WTC11 (cell line): ENCODE measurements at regions not wholly inside any gene's neighbourhood (a gene's known extent, or its start where the extent isn't known, plus 50 kb on each side); places are given as distances from the start of the nearest gene placed in this dataset.

Source experiments
- ATAC-seq: fragments of 200-7000 bp; cut with Tn5 transposase; 2 replicates; pipeline ENCODE4 v1.10.0; 2021; ENCODE audit warnings: mild to moderate bottlenecking, moderate library complexity
- CTCF ChIA-PET: fragments of 300-600 bp; sonication (Branson Sonifier 250); formaldehyde crosslinking; loops from one replicate; lab custom pipeline; 2021; ENCODE audit warnings: antibody characterized with exemption; lab: Charles Lee
- POLR2A ChIA-PET: fragments of 350-600 bp; sonication (Branson Sonifier 250); formaldehyde crosslinking; loops from one replicate; lab custom pipeline; 2021; ENCODE audit warnings: antibody characterized with exemption; lab: Charles Lee
- DNase-seq: peaks from one replicate; pipeline ENCODE4 v3.0.0; 2021; ENCODE audit warnings: low spot score
- H3K27ac Mint-ChIP-seq: 2 replicates; pipeline ENCODE4 v1.8.0; 2021; ENCODE audit warnings: mixed read lengths
- H3K27me3 Mint-ChIP-seq: 2 replicates; pipeline ENCODE4 v1.8.0; 2021; ENCODE audit warnings: low read depth, mild to moderate bottlenecking, moderate library complexity, mixed read lengths
- H3K36me3 Mint-ChIP-seq: 2 replicates; pipeline ENCODE4 v1.8.0; 2021; ENCODE audit warnings: mixed read lengths
- H3K4me1 Mint-ChIP-seq: 2 replicates; pipeline ENCODE4 v1.8.0; 2022; ENCODE audit warnings: mixed read lengths
- H3K4me3 Mint-ChIP-seq: 2 replicates; pipeline ENCODE4 v1.8.0; 2021; ENCODE audit warnings: mild to moderate bottlenecking, moderate library complexity, mixed read lengths
- H3K9me3 Mint-ChIP-seq: 2 replicates; pipeline ENCODE4 v1.8.0; 2021; ENCODE audit warnings: mixed read lengths
- CDX4 ChIP-seq: fragments of 250-450 bp; sonication (Bioruptor Pico); IDR thresholded peaks from 2 replicates; pipeline ENCODE4 v1.9.0; 2021; ENCODE audit warnings: moderate library complexity, mild to moderate bottlenecking, inconsistent platforms, borderline replicate concordance
- E2F5 ChIP-seq: sonication (generic); formaldehyde crosslinking; IDR thresholded peaks from 2 replicates; pipeline ENCODE4 v1.8.1; 2022; ENCODE audit warnings: mild to moderate bottlenecking, moderate library complexity, missing genetic modification reagents
- ELF4 ChIP-seq: sonication (generic); formaldehyde crosslinking; IDR thresholded peaks from 2 replicates; pipeline ENCODE4 v1.8.1; 2022; ENCODE audit warnings: low read depth, mild to moderate bottlenecking, moderate library complexity, missing genetic modification reagents
- ETV6 ChIP-seq: sonication (generic); formaldehyde crosslinking; IDR thresholded peaks from 2 replicates; pipeline ENCODE4 v1.8.1; 2022; ENCODE audit warnings: mild to moderate bottlenecking, missing genetic modification reagents
- IRF2 ChIP-seq: sonication (generic); formaldehyde crosslinking; IDR thresholded peaks from 2 replicates; pipeline ENCODE4 v1.8.0; 2022; ENCODE audit warnings: low read depth, missing genetic modification reagents, borderline replicate concordance
- JAZF1 ChIP-seq: fragments of 250-450 bp; sonication (Bioruptor Pico); IDR thresholded peaks from 2 replicates; pipeline ENCODE4 v1.9.0; 2021; ENCODE audit warnings: moderate library complexity, mild to moderate bottlenecking, inconsistent platforms
- JUN ChIP-seq: sonication (generic); formaldehyde crosslinking; IDR thresholded peaks from 2 replicates; pipeline ENCODE4 v1.8.0; 2023; ENCODE audit warnings: mild to moderate bottlenecking, missing genetic modification reagents
- MLX ChIP-seq: sonication (generic); formaldehyde crosslinking; IDR thresholded peaks from 2 replicates; pipeline ENCODE4 v1.8.1; 2023; ENCODE audit warnings: mild to moderate bottlenecking, missing genetic modification reagents, moderate library complexity
- MXD4 ChIP-seq: fragments of 250-450 bp; sonication (Bioruptor Pico); IDR thresholded peaks from 2 replicates; pipeline ENCODE4 v1.8.0; 2021; ENCODE audit warnings: mild to moderate bottlenecking, moderate library complexity, borderline replicate concordance
- NFE2L1 ChIP-seq: sonication (generic); formaldehyde crosslinking; IDR thresholded peaks from 2 replicates; pipeline ENCODE4 v1.8.1; 2023; ENCODE audit warnings: missing genetic modification reagents
- NR2C2 ChIP-seq: sonication (generic); formaldehyde crosslinking; IDR thresholded peaks from 2 replicates; pipeline ENCODE4 v1.8.0; 2022; ENCODE audit warnings: mild to moderate bottlenecking, missing genetic modification reagents
- PREB ChIP-seq: sonication (generic); formaldehyde crosslinking; IDR thresholded peaks from 2 replicates; pipeline ENCODE4 v1.8.1; 2022; ENCODE audit warnings: mild to moderate bottlenecking, missing genetic modification reagents, moderate library complexity, borderline replicate concordance
- RELA ChIP-seq: sonication (generic); formaldehyde crosslinking; IDR thresholded peaks from 2 replicates; pipeline ENCODE4 v1.8.1; 2022; ENCODE audit warnings: missing genetic modification reagents, mild to moderate bottlenecking, borderline replicate concordance
- SMAD4 ChIP-seq: sonication (generic); formaldehyde crosslinking; IDR thresholded peaks from 2 replicates; pipeline ENCODE4 v1.8.0; 2022; ENCODE audit warnings: mild to moderate bottlenecking, missing genetic modification reagents
- SOX15 ChIP-seq: fragments of 250-450 bp; sonication (Bioruptor Pico); IDR thresholded peaks from 2 replicates; pipeline ENCODE4 v1.9.0; 2021; ENCODE audit warnings: mild to moderate bottlenecking
- TCF7 ChIP-seq: sonication (generic); formaldehyde crosslinking; IDR thresholded peaks from 2 replicates; pipeline ENCODE4 v1.8.0; 2022; ENCODE audit warnings: mild to moderate bottlenecking, low read depth, missing genetic modification reagents, moderate library complexity
- ZBTB21 ChIP-seq: sonication (generic); formaldehyde crosslinking; IDR thresholded peaks from 2 replicates; pipeline ENCODE4 v1.8.1; 2023; ENCODE audit warnings: mild to moderate bottlenecking, missing genetic modification reagents, borderline replicate concordance
- ZBTB43 ChIP-seq: sonication (generic); formaldehyde crosslinking; IDR thresholded peaks from 2 replicates; pipeline ENCODE4 v1.8.1; 2023; ENCODE audit warnings: mild to moderate bottlenecking, missing genetic modification reagents
- ZNF281 ChIP-seq: sonication (generic); formaldehyde crosslinking; IDR thresholded peaks from 2 replicates; pipeline ENCODE4 v1.8.0; 2023; ENCODE audit warnings: mild to moderate bottlenecking, missing genetic modification reagents
- ZNF396 ChIP-seq: fragments of 250-450 bp; sonication (Bioruptor Pico); IDR thresholded peaks from 2 replicates; pipeline ENCODE4 v1.8.0; 2021; ENCODE audit warnings: mild to moderate bottlenecking, moderate library complexity, borderline replicate concordance
- ZNF416 ChIP-seq: fragments of 250-450 bp; sonication (Bioruptor Pico); IDR thresholded peaks from 2 replicates; pipeline ENCODE4 v1.9.0; 2021; ENCODE audit warnings: mild to moderate bottlenecking, inconsistent platforms
- ZNF671 ChIP-seq: fragments of 250-450 bp; sonication (Bioruptor Pico); IDR thresholded peaks from 2 replicates; pipeline ENCODE4 v1.8.0; 2021; ENCODE audit warnings: mild to moderate bottlenecking
- ZSCAN18 ChIP-seq: fragments of 250-450 bp; sonication (Bioruptor Pico); IDR thresholded peaks from 2 replicates; pipeline ENCODE4 v2.1.2; 2022; ENCODE audit warnings: mild to moderate bottlenecking, moderate library complexity

- TF ChIP-seq ZNF281 (CRISPR knock-in tag) (no peak), IRF2 (CRISPR knock-in tag) (no peak), PREB (CRISPR knock-in tag) (no peak), TCF7 (CRISPR knock-in tag) (no peak), JUN (no peak), MLX (no peak), ETV6 (CRISPR knock-in tag) (no peak), ZNF671 (CRISPR knock-in tag) (no peak), MXD4 (CRISPR knock-in tag) (no peak), ELF4 (no peak)
Measured at GRCh38 chr16:64845071-64845470, 276.8 kb downstream of the CDH11 start (continued).

- ChIA-PET POLR2A (no interaction called here), CTCF (interaction anchor here (1.5 kb wide), 1 partner anchor 69 kb away, joined by 5 read pairs; no protein-coding TSS in a partner anchor)
- H3K27me3 Mint-ChIP-seq = peaks cover 4% of the 10 kb centered on the region
- ATAC-seq = no peak
- H3K4me3 Mint-ChIP-seq = no peak overlapping the region
- TF ChIP-seq JAZF1 (CRISPR knock-in tag) = no peak
- H3K27ac Mint-ChIP-seq = no peak overlapping the region
- no peak for DNase-seq
- no peaks in the 10 kb centered on the region for H3K4me1 Mint-ChIP-seq
- no peaks in the 10 kb centered on the region for H3K9me3 Mint-ChIP-seq
- no peaks in the 10 kb centered on the region for H3K36me3 Mint-ChIP-seq
Measured at GRCh38 chr16:64841482-64841881, 280.4 kb downstream of the CDH11 start.

- no peaks in the 10 kb centered on the region for H3K9me3 Mint-ChIP-seq
- H3K27ac Mint-ChIP-seq = no peak overlapping the region
- no peaks in the 10 kb centered on the region for H3K36me3 Mint-ChIP-seq
- ChIA-PET POLR2A (no interaction called here), CTCF (interaction anchor here (1.5 kb wide), 1 partner anchor 69 kb away, joined by 5 read pairs; no protein-coding TSS in a partner anchor)
- DNase-seq = no peak
- ATAC-seq = no peak
- peaks cover 4% of the 10 kb centered on the region for H3K27me3 Mint-ChIP-seq
- no peaks in the 10 kb centered on the region for H3K4me1 Mint-ChIP-seq
- no peak overlapping the region for H3K4me3 Mint-ChIP-seq
- TF ChIP-seq NFE2L1 (CRISPR knock-in tag) (no peak), ZNF671 (CRISPR knock-in tag) (no peak), SMAD4 (CRISPR knock-in tag) (no peak), ZNF416 (CRISPR knock-in tag) (no peak), NR2C2 (no peak), CDX4 (CRISPR knock-in tag) (no peak), ZNF396 (CRISPR knock-in tag) (no peak), RELA (CRISPR knock-in tag) (no peak), IRF2 (CRISPR knock-in tag) (no peak), E2F5 (CRISPR knock-in tag) (no peak), ZSCAN18 (CRISPR knock-in tag) (no peak), ZBTB21 (CRISPR knock-in tag) (no peak), ELF4 (no peak), SOX15 (CRISPR knock-in tag) (no peak), ZBTB43 (CRISPR knock-in tag) (no peak)
Measured at GRCh38 chr16:64841071-64841470, 280.8 kb downstream of the CDH11 start.
